ENCODE measurements at regions not wholly inside any gene's neighbourhood (a gene's known extent, or its start where the extent isn't known, plus 50 kb on each side); places are given as distances from the start of the nearest gene placed in this dataset.
A peak's percentile ranks its signal among the peaks of the same experiment; 100 is the strongest.

- Histone ChIP-seq H3K36me3 (ENCODE audit: insufficient read depth, low read length) (no peaks in the 10 kb centered on the region), H2AFZ (ENCODE audit: low read depth, low read length) (no peak overlapping the region), H3K27ac (ENCODE audit: low read depth, low read length) (no peak overlapping the region), H3K27me3 (ENCODE audit: insufficient read depth, low read length) (peaks cover 91% of the 10 kb centered on the region), H4K20me1 (ENCODE audit: insufficient read depth, low read length) (no peaks in the 10 kb centered on the region), H3K79me2 (ENCODE audit: insufficient read depth, low read length) (no peaks in the 10 kb centered on the region), H3K4me1 (ENCODE audit: insufficient read depth, low read length) (no peaks in the 10 kb centered on the region), H3K4me2 (ENCODE audit: low read length) (no peak overlapping the region), H3K9me3 (ENCODE audit: insufficient read depth, low read depth, low read length) (no peaks in the 10 kb centered on the region), H3K9ac (ENCODE audit: low read length) (no peak overlapping the region), H3K4me3 (ENCODE audit: insufficient read depth, low read depth, low read length) (no peak overlapping the region)
- Mint-ChIP-seq H3K27ac (ENCODE audit: unreplicated experiment) (peak overlapping the region; percentile 50), H3K9me3 (ENCODE audit: unreplicated experiment) (peaks cover 37% of the 10 kb centered on the region), H3K27me3 (ENCODE audit: low read depth, unreplicated experiment) (peaks cover 93% of the 10 kb centered on the region), H3K4me1 (ENCODE audit: low read depth, unreplicated experiment) (peaks cover 5% of the 10 kb centered on the region), H3K4me3 (ENCODE audit: unreplicated experiment) (no peak overlapping the region), H3K36me3 (ENCODE audit: low read depth, unreplicated experiment) (peaks cover 2% of the 10 kb centered on the region)
- peak; percentile 44 for TF ChIP-seq EZH2 (IDR thresholded peaks at IDR 0.05; ENCODE audit: insufficient read depth, low read length)
- no peak for TF ChIP-seq CTCF (IDR thresholded peaks at IDR 0.05; ENCODE audit: insufficient read depth, low read depth, low read length)
- no peak for FAIRE-seq
- no peak for DNase-seq (ENCODE audit: low read depth)
Observed at GRCh38 chr6:28772480-28773381, 151.1 kb downstream of the TRIM27 start.

GRCh38 chr6:28774292-28775051 is 149.3 kb downstream of the TRIM27 start:
- TF ChIP-seq CTCF (IDR thresholded peaks at IDR 0.05; ENCODE audit: insufficient read depth, low read depth, low read length), result no peak
- no peak for TF ChIP-seq EZH2 (IDR thresholded peaks at IDR 0.05; ENCODE audit: insufficient read depth, low read length)
- no peak for FAIRE-seq
- Mint-ChIP-seq H3K27ac (ENCODE audit: unreplicated experiment) (peak overlapping the region; percentile 91), H3K4me3 (ENCODE audit: unreplicated experiment) (no peak overlapping the region), H3K9me3 (ENCODE audit: unreplicated experiment) (peaks cover 28% of the 10 kb centered on the region), H3K27me3 (ENCODE audit: low read depth, unreplicated experiment) (peaks cover 91% of the 10 kb centered on the region), H3K36me3 (ENCODE audit: low read depth, unreplicated experiment) (peaks cover 4% of the 10 kb centered on the region), H3K4me1 (ENCODE audit: low read depth, unreplicated experiment) (peaks cover 5% of the 10 kb centered on the region)
- H3K9me3 ChIP-seq (ENCODE audit: insufficient read depth, low read depth, low read length), result no peaks in the 10 kb centered on the region
- H3K27ac ChIP-seq (ENCODE audit: low read depth, low read length), result no peak overlapping the region
- no peaks in the 10 kb centered on the region for H3K36me3 ChIP-seq (ENCODE audit: insufficient read depth, low read length)
- H2AFZ ChIP-seq (ENCODE audit: low read depth, low read length), result no peak overlapping the region
- no peaks in the 10 kb centered on the region for H3K79me2 ChIP-seq (ENCODE audit: insufficient read depth, low read length)
- H3K4me2 ChIP-seq (ENCODE audit: low read length), result no peak overlapping the region
- no peak overlapping the region for H3K4me3 ChIP-seq (ENCODE audit: insufficient read depth, low read depth, low read length)
- H3K27me3 ChIP-seq (ENCODE audit: insufficient read depth, low read length), result peaks cover 90% of the 10 kb centered on the region
- no peaks in the 10 kb centered on the region for H4K20me1 ChIP-seq (ENCODE audit: insufficient read depth, low read length)
- H3K9ac ChIP-seq (ENCODE audit: low read length), result no peak overlapping the region
- DNase-seq (ENCODE audit: low read depth), result no peak
- H3K4me1 ChIP-seq (ENCODE audit: insufficient read depth, low read length), result no peaks in the 10 kb centered on the region
